Body of pancreas (tissue), 4 donors: ENCODE measurements at regions not wholly inside any gene's neighbourhood (a gene's known extent, or its start where the extent isn't known, plus 50 kb on each side); places are given as distances from the start of the nearest gene placed in this dataset.

ENCODE experiments used
- ATAC-seq: fragments of 150-250 bp; one replicate; pipeline ENCODE4 v1.9.1; 2016
- DNase-seq, 4 donors: peaks; one replicate each; pipeline ENCODE4 v3.0.0-alpha.2; 2019
- H3K27ac ChIP-seq, 4 donors: fragments of 200-600 bp; sonication (generic); 1 replicate in 3 of 4; 2 replicates in 1 of 4; pipeline versions ENCODE4 v1.5.1 to v1.6.1; 2016 to 2019; ENCODE audit warnings: mild to moderate bottlenecking in 1 of 4, mixed read lengths in 1 of 4, moderate library complexity in 1 of 4
- H3K27me3 ChIP-seq, 2 donors: fragments of 200-600 bp; sonication (generic); one replicate each; pipeline ENCODE4 v1.6.0; 2016; ENCODE audit warnings: mild to moderate bottlenecking in 1 of 2
- H3K36me3 ChIP-seq, 2 donors: fragments of 200-600 bp; sonication (generic); replicated peaks in 1 of 2; 2 replicates each; pipeline ENCODE4 v1.5.1; 2016; ENCODE audit warnings: low read depth in 2 of 2; ENCODE audit not compliant: insufficient read depth in 1 of 2
- H3K4me1 ChIP-seq: fragments of 200-600 bp; sonication (generic); one replicate; pipeline ENCODE4 v1.6.0; 2016
- H3K4me3 ChIP-seq, 2 donors: fragments of 200-600 bp; sonication (generic); 1 replicate in 1 of 2; 2 replicates in 1 of 2; pipeline ENCODE4 v1.5.1; 2016 to 2019
- H3K9me3 ChIP-seq, 3 donors: fragments of 200-600 bp; sonication (generic); 1 replicate in 2 of 3; 2 replicates in 1 of 3; pipeline ENCODE4 v1.5.1; 2016
- CTCF ChIP-seq, 7 experiments: fragments of 450-650 bp in 4 of 7; fragments of 200-600 bp in 3 of 7; sonication (generic) in 3 of 7; IDR thresholded peaks; one replicate each; pipeline ENCODE4 v1.5.1; 2016 to 2019; ENCODE audit warnings: antibody characterized with exemption in 7 of 7
- POLR2A ChIP-seq, 3 donors: fragments of 450-650 bp; IDR thresholded peaks; one replicate each; pipeline ENCODE4 v1.6.1; 2016; ENCODE audit warnings: antibody characterized with exemption in 3 of 3, mild to moderate bottlenecking in 2 of 3
- whole genome bisulfite sequencing, 2 donors: methylation state at CpG; one replicate each; pipeline ENCODE4 v1.1.5; 2017; 5-methylcytosine and 5-hydroxymethylcytosine counted together
- intact Hi-C: fragments of 100-400 bp; cut with DNase I; formaldehyde crosslinking; loops from one replicate; pipeline ENCODE4 v1.15.1; 2023

GRCh38 chr19:29411113-29411581, 114.6 kb upstream of the VSTM2B start:
- no peaks in the 10 kb centered on the region for H3K27me3 ChIP-seq
- DNase-seq (no peak), ATAC-seq (no peak)
- intact Hi-C loops = no loop called here
- no peak overlapping the region for H3K4me3 ChIP-seq
- no peak overlapping the region for H3K27ac ChIP-seq
- H3K4me1 ChIP-seq = no peaks in the 10 kb centered on the region
- H3K9me3 ChIP-seq = no peaks in the 10 kb centered on the region
- WGBS, 2 donors = 63 to 69% methylated on average over 17 of the region's 17 CpGs
- H3K36me3 ChIP-seq = no peaks in the 10 kb centered on the region
- no peak for TF ChIP-seq POLR2A (IDR thresholded peaks at IDR 0.05)

GRCh38 chr19:29413435-29413834, 112.4 kb upstream of the VSTM2B start:
- Histone ChIP-seq H3K9me3 (no peaks in the 10 kb centered on the region), H3K4me1 (no peaks in the 10 kb centered on the region), H3K27me3 (no peaks in the 10 kb centered on the region), H3K27ac (no peak overlapping the region), H3K4me3 (no peak overlapping the region), H3K36me3 (no peaks in the 10 kb centered on the region)
- TF ChIP-seq CTCF (IDR thresholded peaks at IDR 0.05) (no peak), POLR2A (IDR thresholded peaks at IDR 0.05) (no peak)
- 40% methylated on average over 3 of the region's 3 CpGs; no CpG with 5 or more reads in 1 of the 2 donors for WGBS, 2 donors
- ATAC-seq (no peak), DNase-seq (peak in 1 of 4 donors; percentile 5)
- intact Hi-C loops = no loop called here

GRCh38 chr19:29415507-29415906, 110.3 kb upstream of the VSTM2B start:
- no peak for TF ChIP-seq CTCF (IDR thresholded peaks at IDR 0.05)
- no peak for TF ChIP-seq POLR2A (IDR thresholded peaks at IDR 0.05)
- WGBS, 2 donors = 31 to 46% methylated on average over 5 of the region's 5 CpGs
- no peak overlapping the region for H3K4me3 ChIP-seq
- intact Hi-C loops = no loop called here
- H3K27me3 ChIP-seq = no peaks in the 10 kb centered on the region
- H3K36me3 ChIP-seq = no peaks in the 10 kb centered on the region
- H3K27ac ChIP-seq = no peak overlapping the region
- H3K9me3 ChIP-seq = no peaks in the 10 kb centered on the region
- no peak for ATAC-seq
- DNase-seq = no peak
- no peaks in the 10 kb centered on the region for H3K4me1 ChIP-seq

- no peaks in the 10 kb centered on the region for H3K4me1 ChIP-seq
- 45% methylated on average over 4 of the region's 4 CpGs; no CpG with 5 or more reads in 1 of the 2 donors for WGBS, 2 donors
- intact Hi-C loops = no loop called here
- no peak for TF ChIP-seq CTCF (IDR thresholded peaks at IDR 0.05)
- no peak for TF ChIP-seq POLR2A (IDR thresholded peaks at IDR 0.05)
- no peak for DNase-seq
- no peaks in the 10 kb centered on the region for H3K36me3 ChIP-seq
- H3K27me3 ChIP-seq = no peaks in the 10 kb centered on the region
- H3K9me3 ChIP-seq = no peaks in the 10 kb centered on the region
- no peak for ATAC-seq
- H3K27ac ChIP-seq = no peak overlapping the region
- no peak overlapping the region for H3K4me3 ChIP-seq
These were observed 108.7 kb upstream of the VSTM2B start for GRCh38 chr19:29417048-29417447.

- 47 to 48% methylated on average over 9 to 13 of the region's 13 CpGs for WGBS, 2 donors
- Histone ChIP-seq H3K36me3 (no peaks in the 10 kb centered on the region), H3K9me3 (no peaks in the 10 kb centered on the region), H3K27ac (no peak overlapping the region), H3K4me1 (no peaks in the 10 kb centered on the region), H3K27me3 (no peaks in the 10 kb centered on the region), H3K4me3 (no peak overlapping the region)
- intact Hi-C loops = no loop called here
- DNase-seq (no peak), ATAC-seq (no peak)
- TF ChIP-seq POLR2A (IDR thresholded peaks at IDR 0.05) (no peak), CTCF (IDR thresholded peaks at IDR 0.05) (no peak)
These were observed 107.6 kb upstream of the VSTM2B start for GRCh38 chr19:29418201-29418600.
